Right atrium auricular region (tissue), 2 donors: ENCODE measurements at regions not wholly inside any gene's neighbourhood (a gene's known extent, or its start where the extent isn't known, plus 50 kb on each side); places are given as distances from the start of the nearest gene placed in this dataset.

Experiments used
- DNase-seq: peaks from one replicate; pipeline ENCODE4 v3.0.0-alpha.2; 2019; ENCODE audit warnings: low spot score
- H3K27ac ChIP-seq, 2 donors: fragments of 200-600 bp; sonication (generic); 1 replicate in 1 of 2; 2 replicates in 1 of 2; pipeline ENCODE4 v1.5.1; 2016 to 2019
- H3K27me3 ChIP-seq, 2 donors: fragments of 200-600 bp; sonication (generic); one replicate each; pipeline versions ENCODE4 v1.5.1 to v1.6.0; 2017 to 2019
- H3K36me3 ChIP-seq: fragments of 200-600 bp; sonication (generic); one replicate; pipeline ENCODE4 v1.5.1; 2016
- H3K4me1 ChIP-seq, 2 donors: fragments of 200-600 bp; sonication (generic); one replicate each; pipeline versions ENCODE4 v1.5.1 to v1.6.0; 2017 to 2019
- H3K4me3 ChIP-seq, 2 donors: fragments of 200-600 bp; sonication (generic); 1 replicate in 1 of 2; 2 replicates in 1 of 2; pipeline ENCODE4 v1.5.1; 2017 to 2019; ENCODE audit warnings: mild to moderate bottlenecking in 1 of 2, moderate library complexity in 1 of 2
- H3K9me3 ChIP-seq, 2 donors: fragments of 200-600 bp; sonication (generic); one replicate each; pipeline ENCODE4 v1.5.1; 2019
- TF ChIP-seq, protein P1 (sequence below), 2 donors: fragments of 200-600 bp; sonication (generic); IDR thresholded peaks; one replicate each; pipeline ENCODE4 v1.5.1; 2019; ENCODE audit warnings: antibody characterized with exemption in 2 of 2

GRCh38 chr5:44868541-44868940 lies 59.8 kb downstream of the MRPS30 start:
- TF ChIP-seq, protein P1, sequence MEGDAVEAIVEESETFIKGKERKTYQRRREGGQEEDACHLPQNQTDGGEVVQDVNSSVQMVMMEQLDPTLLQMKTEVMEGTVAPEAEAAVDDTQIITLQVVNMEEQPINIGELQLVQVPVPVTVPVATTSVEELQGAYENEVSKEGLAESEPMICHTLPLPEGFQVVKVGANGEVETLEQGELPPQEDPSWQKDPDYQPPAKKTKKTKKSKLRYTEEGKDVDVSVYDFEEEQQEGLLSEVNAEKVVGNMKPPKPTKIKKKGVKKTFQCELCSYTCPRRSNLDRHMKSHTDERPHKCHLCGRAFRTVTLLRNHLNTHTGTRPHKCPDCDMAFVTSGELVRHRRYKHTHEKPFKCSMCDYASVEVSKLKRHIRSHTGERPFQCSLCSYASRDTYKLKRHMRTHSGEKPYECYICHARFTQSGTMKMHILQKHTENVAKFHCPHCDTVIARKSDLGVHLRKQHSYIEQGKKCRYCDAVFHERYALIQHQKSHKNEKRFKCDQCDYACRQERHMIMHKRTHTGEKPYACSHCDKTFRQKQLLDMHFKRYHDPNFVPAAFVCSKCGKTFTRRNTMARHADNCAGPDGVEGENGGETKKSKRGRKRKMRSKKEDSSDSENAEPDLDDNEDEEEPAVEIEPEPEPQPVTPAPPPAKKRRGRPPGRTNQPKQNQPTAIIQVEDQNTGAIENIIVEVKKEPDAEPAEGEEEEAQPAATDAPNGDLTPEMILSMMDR (IDR thresholded peaks at IDR 0.05) = no peak

DNA sequence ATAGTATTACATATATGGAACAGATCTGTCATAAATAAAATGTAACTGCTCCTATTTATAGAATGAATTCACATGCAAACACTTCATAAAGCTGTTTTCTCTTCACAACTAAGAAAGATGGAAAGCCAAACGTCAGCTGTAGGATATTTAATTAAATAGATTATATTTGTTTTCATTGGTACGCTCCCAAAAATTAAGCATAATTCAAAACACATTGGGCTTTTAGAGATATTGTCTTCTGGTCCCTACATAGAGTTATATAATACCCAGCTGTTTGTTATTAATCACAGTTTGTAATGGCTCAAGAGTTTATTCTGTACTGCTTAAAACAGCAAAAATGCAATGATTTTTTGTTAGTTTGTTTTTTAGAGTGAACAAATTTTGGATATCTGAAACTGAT lies 61.2 kb downstream of the MRPS30 start:
- Histone ChIP-seq H3K9me3 (no peaks in the 10 kb centered on the region), H3K27me3 (no peaks in the 10 kb centered on the region), H3K4me1 (no peaks in the 10 kb centered on the region), H3K27ac (no peak overlapping the region), H3K4me3 (no peak overlapping the region), H3K36me3 (no peaks in the 10 kb centered on the region)
- TF ChIP-seq, protein P1 (IDR thresholded peaks at IDR 0.05) = no peak
- DNase-seq = no peak

More at GRCh38 chr5:44868541-44868940, 59.8 kb downstream of the MRPS30 start:
- H3K36me3 ChIP-seq = no peaks in the 10 kb centered on the region
- no peak overlapping the region for H3K27ac ChIP-seq
- no peak for DNase-seq
- no peaks in the 10 kb centered on the region for H3K27me3 ChIP-seq
- H3K4me1 ChIP-seq = no peaks in the 10 kb centered on the region
- no peak overlapping the region for H3K4me3 ChIP-seq
- H3K9me3 ChIP-seq = no peaks in the 10 kb centered on the region

GRCh38 chr5:44870430-44870829 lies 61.7 kb downstream of the MRPS30 start:
- Histone ChIP-seq H3K27ac (no peak overlapping the region), H3K27me3 (no peaks in the 10 kb centered on the region), H3K4me3 (no peak overlapping the region), H3K9me3 (no peaks in the 10 kb centered on the region), H3K4me1 (no peaks in the 10 kb centered on the region), H3K36me3 (no peaks in the 10 kb centered on the region)
- DNase-seq = no peak
- TF ChIP-seq, protein P1 (IDR thresholded peaks at IDR 0.05) = no peak

DNA sequence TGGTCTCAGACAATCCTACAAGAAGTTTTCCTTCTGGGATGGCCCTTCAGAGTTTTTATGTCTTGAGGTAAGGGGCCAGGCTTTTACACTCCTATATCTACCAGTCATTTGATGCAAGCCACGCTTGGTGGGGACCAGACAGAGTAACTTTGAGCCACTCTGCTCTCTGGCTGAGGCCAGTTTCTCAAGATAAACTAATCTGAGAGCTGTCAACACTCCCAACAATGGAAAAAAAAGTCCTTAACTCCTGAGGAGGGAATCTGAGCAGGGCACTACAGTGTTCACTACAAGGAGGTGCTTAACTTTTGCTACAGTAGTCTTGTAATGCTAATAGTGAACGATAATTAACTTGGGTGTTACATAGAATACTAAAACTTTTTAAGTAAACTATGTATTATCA lies 62.7 kb downstream of the MRPS30 start:
- TF ChIP-seq, protein P1 (IDR thresholded peaks at IDR 0.05) = no peak

DNA sequence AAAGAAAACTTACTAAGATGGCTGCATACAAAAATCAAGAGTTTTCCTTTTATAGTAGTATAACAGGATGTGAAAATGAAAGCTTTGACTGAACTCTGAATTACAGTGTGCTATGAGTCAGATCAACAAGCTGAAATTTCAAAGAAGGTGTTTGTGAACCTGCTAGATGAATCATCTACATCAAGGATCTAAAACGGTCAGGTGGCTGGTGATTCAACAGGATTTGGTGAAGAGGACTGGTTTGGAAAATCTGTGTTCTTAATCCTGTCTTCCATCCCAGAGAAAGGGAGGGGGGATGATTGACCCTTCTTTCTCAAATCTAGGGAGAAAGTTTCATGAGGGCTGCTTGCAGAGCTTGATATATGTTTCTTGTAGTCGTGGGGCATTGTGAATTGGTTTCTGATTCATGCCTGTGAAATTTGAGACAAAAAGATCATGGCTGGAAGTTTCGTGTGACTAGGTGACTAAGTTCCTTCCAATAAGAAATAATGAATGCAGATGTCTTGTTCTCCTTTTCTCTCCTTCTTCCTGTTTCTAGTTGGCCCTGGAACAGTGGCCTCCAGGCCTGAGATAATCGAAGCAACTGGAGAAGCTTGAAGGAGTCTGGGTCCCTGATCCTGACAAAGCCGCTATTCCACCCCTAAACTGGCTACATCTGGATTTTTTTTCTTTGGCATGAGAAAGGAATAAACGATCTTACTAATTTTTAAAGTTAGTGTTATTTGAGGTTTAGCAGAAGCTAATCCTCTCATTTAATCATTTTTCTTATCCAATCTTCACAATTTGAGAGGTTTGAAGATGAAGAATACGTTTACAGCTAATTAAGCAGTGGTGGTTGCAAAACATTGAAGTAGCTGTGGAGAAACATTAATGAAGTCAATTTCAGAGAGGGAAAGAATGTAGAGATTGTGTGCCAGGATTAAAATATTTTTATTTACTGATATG lies 67.2 kb downstream of the MRPS30 start:
- no peak for DNase-seq
- H3K27ac ChIP-seq = no peak overlapping the region
- H3K4me3 ChIP-seq = no peak overlapping the region
- H3K4me1 ChIP-seq = no peaks in the 10 kb centered on the region
- TF ChIP-seq, protein P1 (IDR thresholded peaks at IDR 0.05) = no peak
- H3K36me3 ChIP-seq = no peaks in the 10 kb centered on the region
- H3K9me3 ChIP-seq = no peaks in the 10 kb centered on the region
- no peaks in the 10 kb centered on the region for H3K27me3 ChIP-seq

More for the DNA sequence above, 62.7 kb downstream of the MRPS30 start:
- Histone ChIP-seq H3K4me1 (no peaks in the 10 kb centered on the region), H3K27me3 (no peaks in the 10 kb centered on the region), H3K4me3 (no peak overlapping the region), H3K27ac (no peak overlapping the region), H3K36me3 (no peaks in the 10 kb centered on the region), H3K9me3 (no peaks in the 10 kb centered on the region)
- DNase-seq = no peak
